ENCODE measurements at regions not wholly inside any gene's neighbourhood (a gene's known extent, or its start where the extent isn't known, plus 50 kb on each side); places are given as distances from the start of the nearest gene placed in this dataset.

GRCh38 chr11:70755410-70756158, 357.3 kb downstream of the CTTN start:
- H3K27ac ChIP-seq (ENCODE audit: low read length) = no peak overlapping the region
- H3K36me3 ChIP-seq (ENCODE audit: control insufficient read depth in 2 of 2, insufficient read depth in 2 of 2, low read length in 2 of 2) = no peaks in the 10 kb centered on the region
- no peaks in the 10 kb centered on the region for H3K27me3 ChIP-seq (ENCODE audit: control insufficient read depth in 1 of 2, insufficient read depth in 2 of 2, low read length in 2 of 2)
- H3K9me3 ChIP-seq (ENCODE audit: control insufficient read depth in 2 of 2, low read length in 2 of 2) = peaks cover 0 to 2% of the 10 kb centered on the region in 2 donors
- peaks cover 4% of the 10 kb centered on the region for H3K4me1 ChIP-seq (ENCODE audit: control insufficient read depth, insufficient read depth, low read length)
- peak overlapping the region in 1 of 2 donors; percentile 51 for H3K9ac ChIP-seq (ENCODE audit: low read length in 2 of 2)
- H3K4me3 ChIP-seq (ENCODE audit: low read length in 2 of 2) = peak overlapping the region in 1 of 2 donors; percentile 15

DNA sequence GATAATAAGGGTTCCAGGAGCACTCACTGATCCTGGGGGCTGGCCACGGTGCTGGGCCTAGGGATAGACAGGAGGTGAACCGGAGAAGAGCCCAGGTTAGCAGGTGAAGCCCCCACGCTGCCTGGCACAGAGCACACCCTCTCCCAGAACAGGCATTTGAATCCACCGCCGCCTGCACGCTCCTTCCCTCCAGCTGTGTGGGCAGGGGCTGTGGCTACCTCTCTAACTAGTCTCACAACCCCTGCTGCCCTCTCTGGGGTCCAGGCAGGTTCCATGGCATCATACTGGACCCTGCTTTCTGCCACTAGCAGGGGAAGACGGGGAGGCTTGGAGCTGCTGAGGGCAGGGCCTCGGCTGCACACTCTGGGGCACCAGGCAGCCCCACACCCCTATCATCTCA, 358.0 kb downstream of the CTTN start:
- Histone ChIP-seq H3K27me3 (ENCODE audit: control insufficient read depth in 1 of 2, insufficient read depth in 2 of 2, low read length in 2 of 2) (no peaks in the 10 kb centered on the region), H3K9ac (ENCODE audit: low read length in 2 of 2) (no peak overlapping the region), H3K9me3 (ENCODE audit: control insufficient read depth in 2 of 2, low read length in 2 of 2) (peaks cover 0 to 5% of the 10 kb centered on the region in 2 donors), H3K36me3 (ENCODE audit: control insufficient read depth in 2 of 2, insufficient read depth in 2 of 2, low read length in 2 of 2) (no peaks in the 10 kb centered on the region), H3K27ac (ENCODE audit: low read length) (no peak overlapping the region), H3K4me1 (ENCODE audit: control insufficient read depth, insufficient read depth, low read length) (peaks cover 4% of the 10 kb centered on the region), H3K4me3 (ENCODE audit: low read length in 2 of 2) (no peak overlapping the region)

GRCh38 chr11:70756756-70757155, 358.4 kb downstream of the CTTN start:
- H3K27ac ChIP-seq (ENCODE audit: low read length) = no peak overlapping the region
- H3K36me3 ChIP-seq (ENCODE audit: control insufficient read depth in 2 of 2, insufficient read depth in 2 of 2, low read length in 2 of 2) = no peaks in the 10 kb centered on the region
- no peak overlapping the region for H3K4me3 ChIP-seq (ENCODE audit: low read length in 2 of 2)
- H3K27me3 ChIP-seq (ENCODE audit: control insufficient read depth in 1 of 2, insufficient read depth in 2 of 2, low read length in 2 of 2) = no peaks in the 10 kb centered on the region
- H3K9me3 ChIP-seq (ENCODE audit: control insufficient read depth in 2 of 2, low read length in 2 of 2) = peaks cover 0 to 8% of the 10 kb centered on the region in 2 donors
- H3K4me1 ChIP-seq (ENCODE audit: control insufficient read depth, insufficient read depth, low read length) = peaks cover 4% of the 10 kb centered on the region
- H3K9ac ChIP-seq (ENCODE audit: low read length in 2 of 2) = no peak overlapping the region

DNA sequence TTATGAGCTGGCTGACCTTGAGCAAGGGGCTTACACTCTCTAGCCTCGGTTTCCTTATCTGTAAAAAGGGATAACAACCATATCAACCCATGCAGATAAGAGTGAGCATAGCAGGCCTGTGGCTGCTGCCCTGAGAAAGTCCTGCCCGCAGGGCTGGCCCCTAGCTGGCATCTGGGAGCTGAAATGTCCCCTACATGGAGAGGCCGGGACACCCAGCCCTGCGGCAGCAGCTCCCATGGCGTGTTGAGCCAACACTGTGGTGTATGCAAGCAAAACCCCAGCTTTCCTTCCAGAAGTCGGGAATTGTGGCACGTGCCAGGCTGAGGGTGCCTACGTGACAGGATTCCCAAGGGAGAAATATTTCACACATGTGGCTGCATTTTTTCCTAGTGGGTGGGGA, 358.9 kb downstream of the CTTN start:
- H3K4me1 ChIP-seq (ENCODE audit: control insufficient read depth, insufficient read depth, low read length) = peaks cover 4% of the 10 kb centered on the region
- no peaks in the 10 kb centered on the region for H3K27me3 ChIP-seq (ENCODE audit: control insufficient read depth in 1 of 2, insufficient read depth in 2 of 2, low read length in 2 of 2)
- no peak overlapping the region for H3K27ac ChIP-seq (ENCODE audit: low read length)
- H3K9ac ChIP-seq (ENCODE audit: low read length in 2 of 2) = no peak overlapping the region
- peaks cover 0 to 8% of the 10 kb centered on the region in 2 donors for H3K9me3 ChIP-seq (ENCODE audit: control insufficient read depth in 2 of 2, low read length in 2 of 2)
- no peaks in the 10 kb centered on the region for H3K36me3 ChIP-seq (ENCODE audit: control insufficient read depth in 2 of 2, insufficient read depth in 2 of 2, low read length in 2 of 2)
- no peak overlapping the region for H3K4me3 ChIP-seq (ENCODE audit: low read length in 2 of 2)

DNA sequence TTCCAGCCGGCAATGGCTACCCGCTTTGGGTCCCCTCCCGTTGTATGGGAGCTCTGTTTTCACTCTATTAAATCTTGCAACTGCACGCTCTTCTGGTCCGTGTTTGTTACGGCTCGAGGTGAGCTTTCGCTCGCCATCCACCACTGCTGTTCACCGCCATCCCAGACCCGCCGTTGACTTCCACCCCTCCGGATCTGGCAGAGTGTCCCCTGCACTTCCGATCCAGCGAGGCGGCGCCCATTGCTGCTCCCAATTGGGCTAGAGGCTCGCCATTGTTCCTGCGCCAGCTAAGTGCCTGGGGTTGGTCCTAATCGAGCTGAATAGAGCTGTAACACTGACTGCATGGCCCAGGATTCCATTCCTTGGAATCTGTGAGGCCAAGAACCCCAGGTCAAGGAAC, 359.9 kb downstream of the CTTN start:
- Histone ChIP-seq H3K9ac (ENCODE audit: low read length in 2 of 2) (no peak overlapping the region), H3K4me3 (ENCODE audit: low read length in 2 of 2) (no peak overlapping the region), H3K36me3 (ENCODE audit: control insufficient read depth in 2 of 2, insufficient read depth in 2 of 2, low read length in 2 of 2) (no peaks in the 10 kb centered on the region), H3K27me3 (ENCODE audit: control insufficient read depth in 1 of 2, insufficient read depth in 2 of 2, low read length in 2 of 2) (no peaks in the 10 kb centered on the region), H3K27ac (ENCODE audit: low read length) (no peak overlapping the region), H3K9me3 (ENCODE audit: control insufficient read depth in 2 of 2, low read length in 2 of 2) (peaks cover 0 to 8% of the 10 kb centered on the region in 2 donors), H3K4me1 (ENCODE audit: control insufficient read depth, insufficient read depth, low read length) (peaks cover 4% of the 10 kb centered on the region)

DNA sequence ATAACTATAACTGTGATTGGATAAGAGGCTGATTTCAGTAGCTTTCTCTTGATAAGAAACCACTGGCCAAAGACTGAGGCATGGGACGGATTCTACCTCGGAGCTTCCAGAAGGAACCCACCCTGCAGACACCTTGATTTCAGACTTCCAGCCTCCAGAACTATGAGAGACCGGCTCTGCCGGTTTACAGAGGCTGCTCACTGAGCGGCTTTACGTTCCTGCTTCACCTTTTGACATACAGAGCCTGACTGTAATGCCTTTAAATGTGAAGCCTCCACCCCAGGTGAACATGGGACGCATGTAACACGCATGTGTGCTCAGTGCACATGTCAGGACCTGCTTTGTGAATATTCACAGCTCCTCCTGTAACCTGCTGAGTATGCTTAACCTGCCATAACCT, 361.5 kb downstream of the CTTN start:
- H3K9ac ChIP-seq (ENCODE audit: low read length in 2 of 2) = no peak overlapping the region

GRCh38 chr11:70760416-70761020, 362.2 kb downstream of the CTTN start:
- peaks cover 4% of the 10 kb centered on the region for H3K4me1 ChIP-seq (ENCODE audit: control insufficient read depth, insufficient read depth, low read length)
- H3K27me3 ChIP-seq (ENCODE audit: control insufficient read depth in 1 of 2, insufficient read depth in 2 of 2, low read length in 2 of 2) = no peaks in the 10 kb centered on the region
- H3K36me3 ChIP-seq (ENCODE audit: control insufficient read depth in 2 of 2, insufficient read depth in 2 of 2, low read length in 2 of 2) = no peaks in the 10 kb centered on the region
- H3K27ac ChIP-seq (ENCODE audit: low read length) = no peak overlapping the region
- H3K9ac ChIP-seq (ENCODE audit: low read length in 2 of 2) = no peak overlapping the region
- H3K4me3 ChIP-seq (ENCODE audit: low read length in 2 of 2) = no peak overlapping the region
- peaks cover 0 to 8% of the 10 kb centered on the region in 2 donors for H3K9me3 ChIP-seq (ENCODE audit: control insufficient read depth in 2 of 2, low read length in 2 of 2)

More for the DNA sequence above, 361.5 kb downstream of the CTTN start:
- Histone ChIP-seq H3K27ac (ENCODE audit: low read length) (no peak overlapping the region), H3K27me3 (ENCODE audit: control insufficient read depth in 1 of 2, insufficient read depth in 2 of 2, low read length in 2 of 2) (no peaks in the 10 kb centered on the region), H3K4me1 (ENCODE audit: control insufficient read depth, insufficient read depth, low read length) (peaks cover 4% of the 10 kb centered on the region), H3K9me3 (ENCODE audit: control insufficient read depth in 2 of 2, low read length in 2 of 2) (peaks cover 0 to 8% of the 10 kb centered on the region in 2 donors), H3K36me3 (ENCODE audit: control insufficient read depth in 2 of 2, insufficient read depth in 2 of 2, low read length in 2 of 2) (no peaks in the 10 kb centered on the region), H3K4me3 (ENCODE audit: low read length in 2 of 2) (no peak overlapping the region)

DNA sequence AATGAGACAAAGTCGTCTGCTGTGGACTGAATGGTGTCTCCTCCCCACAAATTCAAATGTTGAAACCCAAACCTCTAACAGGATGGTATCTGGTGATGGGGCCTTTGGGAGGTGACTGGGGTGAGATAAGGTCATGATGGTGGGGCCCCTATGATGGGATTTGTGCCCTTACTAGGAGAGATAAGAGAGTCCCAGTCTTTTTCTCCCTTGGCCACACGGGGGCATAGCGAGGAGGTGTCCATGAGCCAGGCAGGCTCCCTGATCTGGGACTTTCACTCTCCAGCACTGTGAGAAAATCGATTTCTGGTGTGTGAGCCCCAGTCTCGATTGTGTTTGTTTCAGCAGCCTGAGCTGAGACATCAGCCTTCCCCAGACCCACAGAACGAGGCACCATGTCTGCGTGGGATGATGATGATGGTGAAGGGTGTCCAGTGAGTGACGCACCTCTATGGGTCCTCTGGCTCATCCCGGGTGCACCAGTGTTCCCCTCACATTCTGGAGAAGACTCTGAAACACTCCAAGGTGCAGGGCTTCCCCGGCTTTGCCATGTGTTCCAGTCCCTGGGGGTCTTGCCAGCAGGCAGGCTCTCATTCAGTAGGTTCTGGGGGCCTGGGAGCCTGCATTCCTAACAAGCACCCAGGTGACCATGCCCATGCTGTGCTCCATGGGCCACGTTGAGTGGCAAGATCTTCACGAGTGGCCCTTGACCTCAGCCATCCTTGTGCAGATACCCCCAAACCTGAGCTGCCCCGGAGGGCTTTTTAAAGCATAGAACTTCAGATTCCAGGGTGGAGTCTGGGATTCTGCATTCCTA, 363.0 kb downstream of the CTTN start:
- no peak overlapping the region for H3K27ac ChIP-seq (ENCODE audit: low read length)
- H3K27me3 ChIP-seq (ENCODE audit: control insufficient read depth in 1 of 2, insufficient read depth in 2 of 2, low read length in 2 of 2) = no peaks in the 10 kb centered on the region
- H3K9me3 ChIP-seq (ENCODE audit: control insufficient read depth in 2 of 2, low read length in 2 of 2) = peaks cover 0 to 8% of the 10 kb centered on the region in 2 donors
- no peaks in the 10 kb centered on the region for H3K4me1 ChIP-seq (ENCODE audit: control insufficient read depth, insufficient read depth, low read length)
- no peak overlapping the region for H3K4me3 ChIP-seq (ENCODE audit: low read length in 2 of 2)
- H3K9ac ChIP-seq (ENCODE audit: low read length in 2 of 2) = no peak overlapping the region
- H3K36me3 ChIP-seq (ENCODE audit: control insufficient read depth in 2 of 2, insufficient read depth in 2 of 2, low read length in 2 of 2) = no peaks in the 10 kb centered on the region

DNA sequence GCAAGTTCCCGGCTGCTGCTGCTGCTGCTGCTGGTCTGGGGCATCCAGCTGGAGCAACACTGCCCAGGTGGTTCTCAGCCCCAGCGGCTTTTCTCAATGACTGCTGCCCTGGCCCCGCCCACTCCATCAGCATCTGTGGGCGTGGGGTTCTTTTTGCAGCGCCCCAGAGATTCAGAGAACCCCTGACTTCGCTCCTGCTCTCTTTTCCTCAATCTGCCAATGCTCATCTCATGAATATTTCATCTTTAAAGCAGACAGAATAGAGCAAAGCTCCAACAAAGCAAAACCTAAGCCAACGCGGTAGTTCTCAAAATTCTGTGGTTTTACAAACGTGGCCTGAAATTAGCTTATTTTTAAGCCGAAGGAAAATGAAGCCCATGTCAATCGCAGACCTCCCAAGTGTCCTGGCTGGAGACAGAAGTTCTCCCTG, 363.6 kb downstream of the CTTN start:
- Histone ChIP-seq H3K9ac (ENCODE audit: low read length in 2 of 2) (no peak overlapping the region), H3K9me3 (ENCODE audit: control insufficient read depth in 2 of 2, low read length in 2 of 2) (peaks cover 0 to 8% of the 10 kb centered on the region in 2 donors), H3K4me1 (ENCODE audit: control insufficient read depth, insufficient read depth, low read length) (no peaks in the 10 kb centered on the region), H3K27me3 (ENCODE audit: control insufficient read depth in 1 of 2, insufficient read depth in 2 of 2, low read length in 2 of 2) (no peaks in the 10 kb centered on the region), H3K4me3 (ENCODE audit: low read length in 2 of 2) (no peak overlapping the region), H3K36me3 (ENCODE audit: control insufficient read depth in 2 of 2, insufficient read depth in 2 of 2, low read length in 2 of 2) (no peaks in the 10 kb centered on the region), H3K27ac (ENCODE audit: low read length) (no peak overlapping the region)

DNA sequence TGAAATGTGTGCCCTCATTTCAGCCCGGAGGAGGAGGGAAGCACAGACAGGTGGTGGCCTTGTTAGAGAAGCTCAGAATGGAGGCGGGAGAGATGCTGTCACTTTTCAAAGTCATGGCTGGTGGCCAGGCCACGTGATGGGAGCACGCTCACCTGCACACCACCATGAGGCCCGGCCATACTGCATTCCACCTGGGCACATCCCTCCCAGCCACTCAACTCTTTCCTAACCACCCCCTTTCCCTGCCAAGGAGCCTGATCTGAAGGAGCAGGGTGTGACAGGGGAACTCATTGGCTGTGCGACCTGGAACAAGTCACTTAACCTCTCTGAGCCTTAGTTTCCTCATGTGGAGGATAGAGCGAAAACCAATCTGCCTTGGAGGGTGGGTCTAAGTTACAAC, 364.5 kb downstream of the CTTN start:
- no peak overlapping the region for H3K9ac ChIP-seq (ENCODE audit: low read length in 2 of 2)
- no peak overlapping the region for H3K4me3 ChIP-seq (ENCODE audit: low read length in 2 of 2)
- no peaks in the 10 kb centered on the region for H3K4me1 ChIP-seq (ENCODE audit: control insufficient read depth, insufficient read depth, low read length)
- H3K27ac ChIP-seq (ENCODE audit: low read length) = no peak overlapping the region
- H3K27me3 ChIP-seq (ENCODE audit: control insufficient read depth in 1 of 2, insufficient read depth in 2 of 2, low read length in 2 of 2) = no peaks in the 10 kb centered on the region
- H3K36me3 ChIP-seq (ENCODE audit: control insufficient read depth in 2 of 2, insufficient read depth in 2 of 2, low read length in 2 of 2) = no peaks in the 10 kb centered on the region
- peaks cover 0 to 8% of the 10 kb centered on the region in 2 donors for H3K9me3 ChIP-seq (ENCODE audit: control insufficient read depth in 2 of 2, low read length in 2 of 2)
